ENCODE measurements at regions not wholly inside any gene's neighbourhood (a gene's known extent, or its start where the extent isn't known, plus 50 kb on each side); places are given as distances from the start of the nearest gene placed in this dataset.
A peak's percentile ranks its signal among the peaks of the same experiment; 100 is the strongest.
"Not testable (repeated sequence)": the region's sequence is repeated elsewhere in the genome, so short reads cannot be mapped to it uniquely, and the experiment has no call there.

- no peak for DNase-seq
Observed at GRCh38 chr15:88995449-88995848, 82.3 kb upstream of the MFGE8 start.

GRCh38 chr15:88997531-88997930 lies 84.4 kb upstream of the MFGE8 start:
- no peak for DNase-seq

- DNase-seq, result no peak
Observed at GRCh38 chr15:88998980-88999713, 86.0 kb upstream of the MFGE8 start.

- not testable (repeated sequence) for DNase-seq
Observed at GRCh38 chr15:89001708-89002275, 86.5 kb upstream of the ABHD2 start.

GRCh38 chr15:89002281-89002761 lies 85.9 kb upstream of the ABHD2 start:
- DNase-seq, result peak; percentile 11

GRCh38 chr15:89002830-89003229 lies 85.4 kb upstream of the ABHD2 start:
- DNase-seq, result no peak

- no peak for DNase-seq
Observed at GRCh38 chr15:89003865-89004725, 84.2 kb upstream of the ABHD2 start.

- DNase-seq, result no peak
Observed at GRCh38 chr15:89004726-89005030, 83.6 kb upstream of the ABHD2 start.

GRCh38 chr15:89007527-89007926 lies 80.7 kb upstream of the ABHD2 start:
- not testable (repeated sequence) for DNase-seq

GRCh38 chr15:89007989-89008388 lies 80.3 kb upstream of the ABHD2 start:
- no peak for DNase-seq

- no peak for DNase-seq
Observed at GRCh38 chr15:89009080-89009479, 79.2 kb upstream of the ABHD2 start.

GRCh38 chr15:89015412-89016097 lies 72.7 kb upstream of the ABHD2 start:
- no peak for DNase-seq

- no peak for DNase-seq
Observed at GRCh38 chr15:89016549-89017041, 71.7 kb upstream of the ABHD2 start.

- no peak for DNase-seq
Observed at GRCh38 chr15:89017370-89018066, 70.7 kb upstream of the ABHD2 start.

GRCh38 chr15:89018207-89018606 lies 70.0 kb upstream of the ABHD2 start:
- DNase-seq, result no peak

GRCh38 chr15:89019436-89019835 lies 68.8 kb upstream of the ABHD2 start:
- DNase-seq, result no peak

- peak; percentile 42 for DNase-seq
Observed at GRCh38 chr15:89021224-89021623, 67.0 kb upstream of the ABHD2 start.

- DNase-seq, result not testable (repeated sequence)
Observed at GRCh38 chr15:89021886-89022285, 66.4 kb upstream of the ABHD2 start.

- no peak for DNase-seq
Observed at GRCh38 chr15:89023311-89023961, 64.8 kb upstream of the ABHD2 start.

- DNase-seq, result no peak
Observed at GRCh38 chr15:89024418-89024817, 63.8 kb upstream of the ABHD2 start.

GRCh38 chr15:89026167-89026566 lies 62.1 kb upstream of the ABHD2 start:
- no peak for DNase-seq

- DNase-seq, result no peak
Observed at GRCh38 chr15:89028036-89028435, 60.2 kb upstream of the ABHD2 start.
